Aorta (tissue), 5 donors: ENCODE measurements at regions not wholly inside any gene's neighbourhood (a gene's known extent, or its start where the extent isn't known, plus 50 kb on each side); places are given as distances from the start of the nearest gene placed in this dataset.
"Not testable (repeated sequence)": the region's sequence is repeated elsewhere in the genome, so short reads cannot be mapped to it uniquely, and the experiment has no call there.

ENCODE experiments used
- ATAC-seq: fragments of 200-7000 bp; cut with Tn5 transposase; one replicate; pipeline ENCODE4 v1.9.1; 2022; ENCODE audit warnings: moderate library complexity; ENCODE audit not compliant: low FRiP score
- DNase-seq, 2 donors: peaks; one replicate each; pipeline ENCODE4 v3.0.0-alpha.2; 2020
- H3K27ac ChIP-seq, 2 donors: one replicate each; pipeline ENCODE4 v1.5.1; 2013; ENCODE audit warnings: low read length in 2 of 2, mild to moderate bottlenecking in 2 of 2, moderate library complexity in 2 of 2, control low read depth in 1 of 2, inconsistent platforms in 1 of 2, low read depth in 1 of 2
- H3K27me3 ChIP-seq, 2 donors: one replicate each; pipeline ENCODE4 v1.6.1; 2013; ENCODE audit warnings: control low read depth in 1 of 2, low read length in 1 of 2, mild to moderate bottlenecking in 1 of 2, moderate library complexity in 1 of 2; ENCODE audit not compliant: insufficient read depth in 2 of 2, control insufficient read depth in 1 of 2
- H3K36me3 ChIP-seq, 2 donors: one replicate each; pipeline ENCODE4 v1.6.1; 2013; ENCODE audit warnings: control low read depth in 1 of 2, low read length in 1 of 2, mild to moderate bottlenecking in 1 of 2; ENCODE audit not compliant: insufficient read depth in 2 of 2, control insufficient read depth in 1 of 2
- H3K4me1 ChIP-seq, 2 donors: one replicate each; pipeline ENCODE4 v1.6.1; 2013; ENCODE audit warnings: low read length in 2 of 2, control low read depth in 1 of 2, mild to moderate bottlenecking in 1 of 2, moderate library complexity in 1 of 2; ENCODE audit not compliant: insufficient read depth in 2 of 2, control insufficient read depth in 1 of 2
- H3K4me3 ChIP-seq, 2 donors: one replicate each; pipeline ENCODE4 v1.5.1; 2013; ENCODE audit warnings: low read length in 2 of 2, control low read depth in 1 of 2, mild to moderate bottlenecking in 1 of 2
- H3K9me3 ChIP-seq: one replicate; pipeline ENCODE4 v1.6.1; 2013; ENCODE audit warnings: mild to moderate bottlenecking, low read length; ENCODE audit not compliant: control insufficient read depth
- WGBS, 2 donors: extraction: QIAGEN DNeasy Blood & Tissue Kit; methylation state at CpG; one replicate each; pipeline ENCODE4 v1.1.7; 2013; 5-methylcytosine and 5-hydroxymethylcytosine counted together
- intact Hi-C, 2 donors: fragments of 100-400 bp; cut with DNase I; formaldehyde crosslinking; loops; one replicate each; pipeline versions ENCODE4 v1.14.2 to v1.15.0; 2022
- donor health status: healthy with polysubstance abuse.
- donor health status: Bipolar disorder and iron deficiency.
- donor health status: DM: no; HTN: no; CAD: no.
- donor health status: DM: no; HTN: no; CAD: no.
- donor health status: DM: yes; HTN: yes; CAD: no.

DNA sequence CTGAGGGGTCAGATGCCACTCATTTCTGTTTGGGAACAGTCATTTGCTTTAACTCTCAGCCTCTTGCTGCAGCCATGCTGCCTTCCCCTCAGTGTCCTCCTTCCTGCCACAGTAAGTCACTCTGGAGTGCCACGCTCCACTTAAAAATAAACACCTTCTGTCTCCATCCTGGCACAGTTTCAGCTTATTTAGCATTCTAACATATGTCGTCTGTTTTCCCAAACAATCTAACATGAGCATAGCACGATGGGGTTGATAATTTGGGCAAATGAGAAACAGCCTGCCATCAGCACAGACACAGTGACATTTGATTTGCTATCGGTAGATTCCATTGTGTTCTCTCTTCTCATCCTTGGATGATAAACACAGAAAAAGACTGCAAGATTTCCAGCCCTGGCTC, 768.6 kb downstream of the UQCRFS1 start:
- no peak for DNase-seq
- no peaks in the 10 kb centered on the region for H3K9me3 ChIP-seq
- no peak overlapping the region for H3K27ac ChIP-seq
- no peak for ATAC-seq
- 14 to 32% methylated on average over 4 of the region's 4 CpGs for whole genome bisulfite sequencing, 2 donors
- H3K36me3 ChIP-seq = no peaks in the 10 kb centered on the region
- intact Hi-C loops = no loop called here
- no peaks in the 10 kb centered on the region for H3K27me3 ChIP-seq
- no peak overlapping the region for H3K4me3 ChIP-seq
- H3K4me1 ChIP-seq = no peaks in the 10 kb centered on the region

GRCh38 chr19:28443361-28443760, 769.6 kb downstream of the UQCRFS1 start:
- Histone ChIP-seq H3K36me3 (no peaks in the 10 kb centered on the region), H3K9me3 (no peaks in the 10 kb centered on the region), H3K27ac (no peak overlapping the region), H3K27me3 (no peaks in the 10 kb centered on the region), H3K4me1 (no peaks in the 10 kb centered on the region), H3K4me3 (no peak overlapping the region)
- 46 to 48% methylated on average over 9 of the region's 9 CpGs for WGBS, 2 donors
- ATAC-seq (no peak), DNase-seq (no peak)
- intact Hi-C loops = no loop called here

DNA sequence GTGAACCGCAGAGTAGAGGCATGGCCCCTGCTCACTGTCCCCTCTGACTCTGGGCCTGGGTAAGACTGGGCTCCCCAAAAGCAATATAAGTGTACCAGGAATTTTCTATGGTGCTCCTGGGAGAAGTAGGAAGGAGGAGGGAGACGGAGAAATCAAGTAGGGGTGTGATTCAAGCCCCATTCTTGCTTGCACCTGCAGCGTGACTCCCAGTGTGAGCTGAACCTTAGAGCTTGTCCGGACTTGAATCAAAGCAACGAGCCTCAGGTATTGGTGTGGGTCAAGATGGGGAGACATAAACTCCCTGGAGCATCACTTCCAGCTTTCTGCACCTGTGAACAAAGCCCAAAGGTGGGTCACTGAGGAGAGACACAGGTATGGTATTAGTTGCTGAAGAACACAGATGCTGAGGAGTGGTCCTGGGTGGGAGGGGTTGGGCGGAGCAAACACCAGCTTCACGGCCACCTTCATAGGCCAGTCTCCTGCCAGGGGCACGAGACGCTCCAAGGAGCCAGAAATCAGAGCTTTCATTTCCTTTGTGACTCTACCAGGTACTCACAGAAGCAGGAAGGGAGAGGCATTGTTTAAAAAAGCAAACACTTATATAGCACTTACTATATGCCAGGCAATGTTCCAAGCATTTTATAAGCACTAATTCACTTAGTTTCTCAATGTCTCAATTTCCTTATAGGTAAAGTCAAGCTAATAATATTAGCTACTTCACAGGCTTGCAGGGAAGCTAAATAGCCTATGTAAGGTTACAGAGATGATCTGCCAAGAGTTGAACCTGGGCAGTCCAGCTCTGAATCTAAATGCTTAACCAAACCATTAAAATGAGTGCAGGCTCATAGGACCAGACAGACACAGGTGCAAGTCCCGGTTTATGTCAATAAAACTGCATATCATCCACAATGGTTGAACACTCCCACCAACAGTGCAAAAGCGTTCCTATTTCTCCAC, 775.3 kb downstream of the UQCRFS1 start:
- intact Hi-C loops = no loop called here

DNA sequence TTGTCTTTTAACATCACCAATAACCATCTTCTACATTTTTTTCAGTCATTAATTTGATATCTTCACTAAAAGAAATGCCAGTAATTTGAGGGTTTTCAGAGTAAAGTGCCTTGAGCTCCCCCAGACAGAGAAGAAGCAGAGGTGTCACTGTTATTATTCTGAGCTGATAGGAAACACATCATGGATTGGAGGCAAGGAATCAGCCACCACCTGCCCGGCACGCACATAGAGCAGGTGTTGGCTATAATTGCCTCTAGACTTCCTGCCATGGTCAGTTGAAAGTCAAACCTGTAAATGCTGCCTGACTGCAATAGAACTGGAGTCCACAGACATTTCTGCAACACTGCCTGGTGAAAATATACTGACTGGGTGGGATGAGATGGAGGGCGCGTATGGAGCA, 776.6 kb downstream of the UQCRFS1 start:
- Histone ChIP-seq H3K27me3 (no peaks in the 10 kb centered on the region), H3K36me3 (no peaks in the 10 kb centered on the region), H3K27ac (no peak overlapping the region), H3K4me3 (no peak overlapping the region), H3K9me3 (no peaks in the 10 kb centered on the region), H3K4me1 (no peaks in the 10 kb centered on the region)
- no peak for ATAC-seq
- 89 to 94% methylated on average over 4 of the region's 4 CpGs for WGBS, 2 donors
- intact Hi-C loops = no loop called here
- no peak for DNase-seq

More for the DNA sequence above, 775.3 kb downstream of the UQCRFS1 start:
- Histone ChIP-seq H3K9me3 (no peaks in the 10 kb centered on the region), H3K27me3 (no peaks in the 10 kb centered on the region), H3K4me3 (no peak overlapping the region), H3K36me3 (no peaks in the 10 kb centered on the region), H3K4me1 (no peaks in the 10 kb centered on the region), H3K27ac (no peak overlapping the region)
- WGBS, 2 donors = 77 to 80% methylated on average over 11 of the region's 11 CpGs
- DNase-seq (no peak), ATAC-seq (no peak)

DNA sequence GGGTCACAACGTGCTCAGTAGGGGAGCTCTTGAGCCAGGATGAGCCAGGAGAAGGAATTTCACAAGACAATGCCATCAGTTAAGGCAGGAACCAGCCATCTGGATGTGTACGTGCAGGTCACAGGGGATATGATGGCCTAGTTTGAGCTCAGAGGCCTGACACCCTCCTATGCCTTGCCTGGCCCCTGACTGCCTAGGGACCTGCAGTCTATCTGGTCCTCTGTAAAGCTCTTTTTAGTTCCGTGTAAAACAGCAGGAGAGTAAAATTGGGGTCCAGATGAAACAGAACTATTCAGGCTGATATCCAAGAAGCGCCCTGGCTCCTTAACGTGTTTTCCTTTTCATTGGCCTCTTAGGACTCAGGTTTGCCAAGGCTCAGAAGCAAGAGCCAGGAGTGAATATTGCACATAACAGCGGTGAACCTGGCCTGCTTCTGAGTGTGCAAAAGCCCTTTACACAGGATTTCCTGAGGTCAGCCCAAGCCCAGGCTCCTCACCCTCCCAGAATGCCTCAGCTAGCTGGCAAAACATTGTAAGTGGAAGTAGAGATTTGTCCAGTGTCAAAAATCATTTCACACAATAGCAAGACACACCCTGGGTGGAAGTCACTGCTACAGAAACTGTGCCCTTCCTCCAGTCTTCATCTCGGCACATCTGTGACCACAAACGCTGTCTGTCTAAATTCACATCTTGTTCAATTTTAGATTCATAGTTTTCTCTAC, 777.2 kb downstream of the UQCRFS1 start:
- H3K9me3 ChIP-seq = no peaks in the 10 kb centered on the region
- no peaks in the 10 kb centered on the region for H3K4me1 ChIP-seq
- ATAC-seq = no peak
- intact Hi-C loops = no loop called here
- no peaks in the 10 kb centered on the region for H3K27me3 ChIP-seq
- H3K4me3 ChIP-seq = no peak overlapping the region
- H3K36me3 ChIP-seq = no peaks in the 10 kb centered on the region
- WGBS, 2 donors = 69 to 72% methylated on average over 8 of the region's 8 CpGs
- no peak for DNase-seq
- H3K27ac ChIP-seq = no peak overlapping the region

- H3K27ac ChIP-seq, H3K4me3 ChIP-seq, ATAC-seq, DNase-seq, H3K4me1 ChIP-seq, intact Hi-C loops, H3K36me3 ChIP-seq, H3K9me3 ChIP-seq, H3K27me3 ChIP-seq: not testable (repeated sequence)
- WGBS, 2 donors = 80 to 81% methylated on average over 9 of the region's 9 CpGs
Measured at GRCh38 chr19:28434794-28435193, 778.2 kb downstream of the UQCRFS1 start.

DNA sequence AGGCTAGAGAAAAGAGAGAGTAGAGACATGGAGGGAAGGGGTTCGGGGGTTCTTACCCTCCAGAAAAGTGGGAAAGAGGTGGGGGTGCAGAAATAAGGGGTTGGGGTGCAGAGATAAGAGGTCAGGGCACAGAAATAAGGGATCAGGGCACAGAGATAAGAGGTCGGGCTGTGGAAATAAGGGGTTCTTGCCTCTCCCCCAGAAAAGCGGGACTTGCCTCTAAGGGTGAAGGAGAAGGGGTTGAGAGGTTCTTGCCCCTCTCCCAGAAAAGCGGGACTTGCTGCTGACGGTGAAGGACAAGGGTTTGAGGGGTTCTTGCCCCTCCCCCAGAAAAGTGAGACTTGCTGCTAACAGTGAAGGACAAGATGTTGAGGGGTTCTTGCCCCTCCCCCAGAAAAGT, 778.6 kb downstream of the UQCRFS1 start:
- H3K4me1 ChIP-seq, H3K27me3 ChIP-seq, H3K9me3 ChIP-seq, H3K27ac ChIP-seq, intact Hi-C loops, H3K4me3 ChIP-seq, ATAC-seq, DNase-seq, H3K36me3 ChIP-seq: not testable (repeated sequence)
- 82 to 88% methylated on average over 5 of the region's 5 CpGs for WGBS, 2 donors

DNA sequence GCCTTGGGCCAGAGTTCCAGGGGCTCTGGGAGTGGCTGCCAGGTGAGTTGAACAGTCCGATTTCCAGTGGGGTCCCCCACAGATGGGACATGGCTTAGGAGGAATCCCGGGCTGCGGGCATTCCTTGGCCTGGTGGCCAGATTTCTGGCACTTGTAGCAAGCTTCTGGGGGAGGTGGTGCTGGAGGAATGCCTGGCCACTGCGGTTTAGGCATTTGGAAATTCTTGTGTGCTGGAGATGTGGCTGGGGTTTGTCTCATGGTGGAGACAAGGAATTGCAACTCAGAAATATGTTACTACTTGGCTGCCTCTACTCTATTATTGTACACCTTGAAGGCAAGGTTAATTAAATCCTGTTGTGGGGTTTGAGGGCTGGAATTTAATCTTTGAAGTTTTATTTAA, 779.8 kb downstream of the UQCRFS1 start:
- H3K4me1 ChIP-seq, ATAC-seq, H3K9me3 ChIP-seq, intact Hi-C loops, H3K36me3 ChIP-seq, H3K4me3 ChIP-seq, DNase-seq, H3K27me3 ChIP-seq, H3K27ac ChIP-seq: not testable (repeated sequence)
- WGBS, 2 donors = 82 to 91% methylated on average over 4 of the region's 4 CpGs

GRCh38 chr19:28430214-28430613, 782.7 kb downstream of the UQCRFS1 start:
- Histone ChIP-seq H3K27ac (no peak overlapping the region), H3K9me3 (no peaks in the 10 kb centered on the region), H3K36me3 (no peaks in the 10 kb centered on the region), H3K4me3 (no peak overlapping the region), H3K4me1 (no peaks in the 10 kb centered on the region), H3K27me3 (no peaks in the 10 kb centered on the region)
- intact Hi-C loops = no loop called here
- WGBS, 2 donors = 70 to 71% methylated on average over 2 of the region's 2 CpGs
- no peak for ATAC-seq
- no peak for DNase-seq
